MM.1S (cell line): ENCODE measurements at regions not wholly inside any gene's neighbourhood (a gene's known extent, or its start where the extent isn't known, plus 50 kb on each side); places are given as distances from the start of the nearest gene placed in this dataset.

Source experiments
- DNase-seq: peaks from one replicate; pipeline ENCODE4 v3.0.0-alpha.2; 2015
- H2AFZ ChIP-seq: fragments of 300-600 bp; sonication (generic); 2 replicates; pipeline ENCODE4 v1.6.0; 2016; ENCODE audit warnings: antibody characterized with exemption, low read length
- H3F3A ChIP-seq: fragments of 300-600 bp; sonication (generic); 2 replicates; pipeline ENCODE4 v1.6.1; 2016; ENCODE audit warnings: mild to moderate bottlenecking, antibody characterized with exemption, low read length, moderate library complexity, mixed read lengths; ENCODE audit not compliant: insufficient read depth
- H3K27ac ChIP-seq: fragments of 300-600 bp; sonication (generic); 2 replicates; pipeline ENCODE4 v1.5.1; 2016; ENCODE audit warnings: mild to moderate bottlenecking, low read length
- H3K27me3 ChIP-seq: fragments of 300-600 bp; sonication (generic); replicated peaks from 2 replicates; pipeline ENCODE4 v1.6.0; 2016; ENCODE audit warnings: low read length; ENCODE audit not compliant: insufficient read depth
- H3K36me3 ChIP-seq: fragments of 300-600 bp; sonication (generic); replicated peaks from 2 replicates; pipeline ENCODE4 v1.6.1; 2016; ENCODE audit warnings: mild to moderate bottlenecking, low read length, mixed read lengths; ENCODE audit not compliant: insufficient read depth
- H3K4me1 ChIP-seq: fragments of 300-600 bp; sonication (generic); 2 replicates; pipeline ENCODE4 v1.6.1; 2016; ENCODE audit warnings: low read length, mixed read lengths
- H3K4me2 ChIP-seq: fragments of 300-600 bp; sonication (generic); 2 replicates; pipeline ENCODE4 v1.6.0; 2016; ENCODE audit warnings: low read depth, low read length
- H3K4me3 ChIP-seq: fragments of 300-600 bp; sonication (generic); 2 replicates; pipeline ENCODE4 v1.5.1; 2016; ENCODE audit warnings: low read length, mixed read lengths
- H3K79me2 ChIP-seq: fragments of 300-600 bp; sonication (generic); 2 replicates; pipeline ENCODE4 v1.6.1; 2016; ENCODE audit warnings: mixed run types, low read length, mixed read lengths
- H3K9ac ChIP-seq: fragments of 300-600 bp; sonication (generic); 2 replicates; pipeline ENCODE4 v1.6.1; 2016; ENCODE audit warnings: low read length, mixed read lengths
- H3K9me2 ChIP-seq: fragments of 300-600 bp; sonication (generic); replicated peaks from 2 replicates; pipeline ENCODE4 v1.6.1; 2016; ENCODE audit warnings: mild to moderate bottlenecking, low read length, mixed read lengths; ENCODE audit not compliant: insufficient read depth
- H3K9me3 ChIP-seq: fragments of 300-600 bp; sonication (generic); replicated peaks from 2 replicates; pipeline ENCODE4 v1.6.1; 2016; ENCODE audit warnings: mild to moderate bottlenecking, low read length, mixed read lengths; ENCODE audit not compliant: insufficient read depth
- H4K20me1 ChIP-seq: fragments of 300-600 bp; sonication (generic); 2 replicates; pipeline ENCODE4 v1.6.1; 2016; ENCODE audit warnings: mild to moderate bottlenecking, low read length, moderate library complexity, mixed read lengths; ENCODE audit not compliant: insufficient read depth
- EZH2 ChIP-seq: fragments of 300-600 bp; sonication (generic); optimal IDR thresholded peaks from 2 replicates; pipeline ENCODE3; 2017; ENCODE audit warnings: low read depth, mild to moderate bottlenecking, antibody characterized with exemption, low read length, mixed read lengths
- EZH2phosphoT487 ChIP-seq: fragments of 300-600 bp; sonication (generic); IDR thresholded peaks from 2 replicates; pipeline ENCODE4 v1.6.1; 2018; ENCODE audit warnings: antibody characterized with exemption, low read length
- TF ChIP-seq, protein P1 (sequence below): fragments of 300-600 bp; sonication (generic); IDR thresholded peaks from 2 replicates; pipeline ENCODE4 v1.5.1; 2016; ENCODE audit warnings: antibody characterized with exemption, low read length, mixed read lengths

GRCh38 chr10:108639010-108639409 is 1284.3 kb downstream of the XPNPEP1 start:
- Histone ChIP-seq H3K9me3 (no peaks in the 10 kb centered on the region), H3K9ac (no peak overlapping the region), H4K20me1 (no peaks in the 10 kb centered on the region), H3K4me2 (no peak overlapping the region), H3K27me3 (no peaks in the 10 kb centered on the region), H3K4me3 (no peak overlapping the region), H3K9me2 (no peaks in the 10 kb centered on the region), H3F3A (no peaks in the 10 kb centered on the region), H3K79me2 (no peaks in the 10 kb centered on the region), H3K36me3 (no peaks in the 10 kb centered on the region), H3K27ac (no peak overlapping the region), H2AFZ (no peak overlapping the region), H3K4me1 (no peaks in the 10 kb centered on the region)
- TF ChIP-seq EZH2 = no peak
- no peak for TF ChIP-seq EZH2phosphoT487
- TF ChIP-seq, protein P1, sequence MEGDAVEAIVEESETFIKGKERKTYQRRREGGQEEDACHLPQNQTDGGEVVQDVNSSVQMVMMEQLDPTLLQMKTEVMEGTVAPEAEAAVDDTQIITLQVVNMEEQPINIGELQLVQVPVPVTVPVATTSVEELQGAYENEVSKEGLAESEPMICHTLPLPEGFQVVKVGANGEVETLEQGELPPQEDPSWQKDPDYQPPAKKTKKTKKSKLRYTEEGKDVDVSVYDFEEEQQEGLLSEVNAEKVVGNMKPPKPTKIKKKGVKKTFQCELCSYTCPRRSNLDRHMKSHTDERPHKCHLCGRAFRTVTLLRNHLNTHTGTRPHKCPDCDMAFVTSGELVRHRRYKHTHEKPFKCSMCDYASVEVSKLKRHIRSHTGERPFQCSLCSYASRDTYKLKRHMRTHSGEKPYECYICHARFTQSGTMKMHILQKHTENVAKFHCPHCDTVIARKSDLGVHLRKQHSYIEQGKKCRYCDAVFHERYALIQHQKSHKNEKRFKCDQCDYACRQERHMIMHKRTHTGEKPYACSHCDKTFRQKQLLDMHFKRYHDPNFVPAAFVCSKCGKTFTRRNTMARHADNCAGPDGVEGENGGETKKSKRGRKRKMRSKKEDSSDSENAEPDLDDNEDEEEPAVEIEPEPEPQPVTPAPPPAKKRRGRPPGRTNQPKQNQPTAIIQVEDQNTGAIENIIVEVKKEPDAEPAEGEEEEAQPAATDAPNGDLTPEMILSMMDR = no peak
- no peak for DNase-seq

DNA sequence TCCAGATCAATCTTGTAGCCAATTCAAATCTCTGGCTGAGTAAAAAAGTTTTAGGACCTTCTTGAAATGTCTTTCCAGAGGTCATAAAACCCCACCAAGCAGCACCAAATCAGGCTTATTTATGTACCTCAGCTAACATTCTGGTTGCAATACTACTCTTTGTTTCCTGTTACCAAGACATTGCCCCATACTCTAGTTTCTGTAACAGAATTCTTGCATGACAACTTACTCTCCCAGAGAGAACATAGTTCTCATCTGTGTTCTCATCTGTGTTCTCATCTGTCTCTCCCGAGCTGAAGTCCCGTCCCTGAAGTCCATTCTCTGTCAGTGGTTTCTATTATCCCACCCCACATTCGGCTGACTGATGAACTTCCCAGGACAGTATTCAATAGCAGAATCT is 1285.1 kb downstream of the XPNPEP1 start:
- DNase-seq = no peak
- Histone ChIP-seq H3K9me2 (no peaks in the 10 kb centered on the region), H2AFZ (no peak overlapping the region), H3K4me3 (no peak overlapping the region), H3K9me3 (no peaks in the 10 kb centered on the region), H3K4me2 (no peak overlapping the region), H3K36me3 (no peaks in the 10 kb centered on the region), H3K4me1 (no peaks in the 10 kb centered on the region), H3K79me2 (no peaks in the 10 kb centered on the region), H3F3A (no peaks in the 10 kb centered on the region), H3K27me3 (no peaks in the 10 kb centered on the region), H4K20me1 (no peaks in the 10 kb centered on the region), H3K9ac (no peak overlapping the region), H3K27ac (no peak overlapping the region)
- TF ChIP-seq EZH2phosphoT487 (no peak), EZH2 (no peak)
- TF ChIP-seq, protein P1 = no peak

- no peak overlapping the region for H2AFZ ChIP-seq
- no peaks in the 10 kb centered on the region for H3K9me2 ChIP-seq
- no peaks in the 10 kb centered on the region for H3K9me3 ChIP-seq
- no peak overlapping the region for H3K4me3 ChIP-seq
- DNase-seq = no peak
- no peaks in the 10 kb centered on the region for H3K4me1 ChIP-seq
- H3K79me2 ChIP-seq = no peaks in the 10 kb centered on the region
- TF ChIP-seq EZH2 = no peak
- TF ChIP-seq EZH2phosphoT487 = no peak
- TF ChIP-seq, protein P1 = no peak
- no peak overlapping the region for H3K27ac ChIP-seq
- H3K36me3 ChIP-seq = no peaks in the 10 kb centered on the region
- H3K27me3 ChIP-seq = no peaks in the 10 kb centered on the region
- H3K4me2 ChIP-seq = no peak overlapping the region
- no peak overlapping the region for H3K9ac ChIP-seq
- H4K20me1 ChIP-seq = no peaks in the 10 kb centered on the region
- no peaks in the 10 kb centered on the region for H3F3A ChIP-seq
Measured at GRCh38 chr10:108633046-108633445, 1290.3 kb downstream of the XPNPEP1 start.
